ENCODE measurements at regions not wholly inside any gene's neighbourhood (a gene's known extent, or its start where the extent isn't known, plus 50 kb on each side); places are given as distances from the start of the nearest gene placed in this dataset.

DNA sequence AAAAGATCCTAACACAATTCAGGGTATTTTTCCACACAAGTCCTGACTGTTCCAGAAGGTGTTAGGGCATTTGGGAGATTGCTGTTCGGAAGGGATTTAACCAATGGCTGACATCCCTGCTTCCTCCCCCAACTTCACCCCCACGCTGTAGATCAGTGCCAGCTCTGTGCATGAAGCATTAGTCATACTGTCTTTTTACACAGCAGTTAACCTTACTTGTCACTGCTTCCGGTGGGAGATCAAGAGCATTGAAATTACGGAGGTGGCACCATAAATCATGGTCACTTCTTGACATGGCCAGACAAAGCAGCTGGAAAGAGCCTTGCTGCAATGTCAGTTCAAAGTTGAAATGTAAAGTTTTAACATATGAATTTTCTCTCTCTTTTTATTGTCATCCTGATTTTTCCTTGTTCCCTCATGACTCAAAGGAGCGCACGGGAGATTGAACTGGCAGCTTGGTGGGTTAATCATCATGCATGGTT, 70.2 kb downstream of the HRH4 start:
- no peak overlapping the region for H3K4me3 ChIP-seq (ENCODE audit: low read depth, low read length)
- DNase-seq (ENCODE audit: low read depth), result peak; percentile 25
- TF ChIP-seq, protein P1, sequence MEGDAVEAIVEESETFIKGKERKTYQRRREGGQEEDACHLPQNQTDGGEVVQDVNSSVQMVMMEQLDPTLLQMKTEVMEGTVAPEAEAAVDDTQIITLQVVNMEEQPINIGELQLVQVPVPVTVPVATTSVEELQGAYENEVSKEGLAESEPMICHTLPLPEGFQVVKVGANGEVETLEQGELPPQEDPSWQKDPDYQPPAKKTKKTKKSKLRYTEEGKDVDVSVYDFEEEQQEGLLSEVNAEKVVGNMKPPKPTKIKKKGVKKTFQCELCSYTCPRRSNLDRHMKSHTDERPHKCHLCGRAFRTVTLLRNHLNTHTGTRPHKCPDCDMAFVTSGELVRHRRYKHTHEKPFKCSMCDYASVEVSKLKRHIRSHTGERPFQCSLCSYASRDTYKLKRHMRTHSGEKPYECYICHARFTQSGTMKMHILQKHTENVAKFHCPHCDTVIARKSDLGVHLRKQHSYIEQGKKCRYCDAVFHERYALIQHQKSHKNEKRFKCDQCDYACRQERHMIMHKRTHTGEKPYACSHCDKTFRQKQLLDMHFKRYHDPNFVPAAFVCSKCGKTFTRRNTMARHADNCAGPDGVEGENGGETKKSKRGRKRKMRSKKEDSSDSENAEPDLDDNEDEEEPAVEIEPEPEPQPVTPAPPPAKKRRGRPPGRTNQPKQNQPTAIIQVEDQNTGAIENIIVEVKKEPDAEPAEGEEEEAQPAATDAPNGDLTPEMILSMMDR (IDR thresholded peaks at IDR 0.05; ENCODE audit: insufficient read depth, low read depth, low read length), result no peak

DNA sequence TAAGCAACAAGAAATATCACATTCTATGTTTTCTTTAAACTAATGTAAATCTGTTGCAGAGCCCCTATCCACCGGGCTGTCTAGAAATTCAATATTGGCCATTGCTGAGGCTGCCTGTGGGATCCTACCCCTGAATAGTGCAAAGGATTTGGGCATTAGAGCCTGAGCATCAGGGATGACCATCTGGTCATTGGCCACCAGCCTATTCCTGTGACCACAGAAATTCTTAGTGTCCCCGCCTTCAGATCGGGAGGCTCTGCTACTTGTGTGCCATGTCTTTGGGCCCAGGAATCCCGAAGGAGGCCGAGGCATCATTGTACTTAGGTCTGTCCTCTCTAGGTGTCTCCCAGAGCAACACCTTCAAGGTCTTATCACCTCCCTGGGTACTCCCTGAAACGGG, 73.8 kb downstream of the HRH4 start:
- no peak for DNase-seq (ENCODE audit: low read depth)
- TF ChIP-seq, protein P1 (IDR thresholded peaks at IDR 0.05; ENCODE audit: insufficient read depth, low read depth, low read length), result no peak
- H3K4me3 ChIP-seq (ENCODE audit: low read depth, low read length), result no peak overlapping the region

DNA sequence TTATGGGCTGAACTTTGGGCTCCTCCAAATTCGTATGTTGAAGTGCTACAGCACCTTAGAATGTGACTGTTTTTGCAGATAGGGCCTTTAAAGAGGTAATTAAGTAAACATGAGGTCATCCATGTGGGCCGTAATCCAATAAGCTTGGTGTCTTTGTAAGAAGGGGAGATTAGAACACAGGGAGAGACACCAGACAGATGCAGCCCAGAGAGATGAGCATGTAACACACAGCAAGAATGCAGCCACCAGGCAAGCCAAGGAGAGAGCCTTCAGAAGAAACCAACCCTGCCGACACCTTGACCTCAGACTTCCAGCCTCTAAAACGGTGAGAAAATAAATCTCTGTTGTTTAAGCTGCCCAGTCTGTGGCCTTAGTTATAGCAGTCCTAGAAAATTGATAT, 74.3 kb downstream of the HRH4 start:
- H3K4me3 ChIP-seq (ENCODE audit: low read depth, low read length), result no peak overlapping the region
- no peak for DNase-seq (ENCODE audit: low read depth)
- TF ChIP-seq, protein P1 (IDR thresholded peaks at IDR 0.05; ENCODE audit: insufficient read depth, low read depth, low read length), result no peak

DNA sequence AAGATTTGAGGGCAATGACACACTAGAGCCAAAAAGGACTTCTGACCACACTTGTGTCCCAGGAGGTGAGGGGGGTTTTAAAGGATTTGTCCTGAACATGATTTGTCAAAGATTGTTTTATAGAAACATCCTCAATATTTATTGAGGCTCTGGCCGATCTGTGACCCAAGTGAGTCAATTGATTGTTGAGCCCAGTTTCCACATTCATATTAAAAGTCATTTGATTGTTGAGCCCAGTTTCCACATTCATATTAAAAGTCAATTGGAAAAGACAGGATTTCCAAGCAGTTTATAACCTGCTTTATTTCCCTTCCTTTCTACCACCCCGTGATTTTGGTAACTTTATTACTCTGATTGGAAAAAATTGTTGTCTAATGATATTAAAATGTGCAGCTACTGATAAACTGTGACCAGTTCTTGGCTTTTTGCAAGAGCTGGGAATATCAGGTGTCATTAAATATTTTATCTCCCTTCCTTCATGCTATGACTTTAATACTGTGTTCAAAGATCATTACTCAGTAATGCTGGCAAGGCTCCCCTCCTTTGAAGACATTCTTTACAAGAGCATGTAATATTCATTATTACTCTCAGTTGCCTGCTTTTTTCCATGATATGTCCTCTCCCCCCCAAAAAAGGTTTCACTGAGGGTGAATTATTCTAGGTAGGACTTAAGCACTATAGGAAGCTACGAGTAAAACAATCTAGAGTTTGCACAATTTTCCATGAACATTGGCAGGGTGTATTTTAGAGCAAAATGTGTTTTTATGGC, 75.3 kb downstream of the HRH4 start:
- no peak overlapping the region for H3K4me3 ChIP-seq (ENCODE audit: low read depth, low read length)
- TF ChIP-seq, protein P1 (IDR thresholded peaks at IDR 0.05; ENCODE audit: insufficient read depth, low read depth, low read length), result no peak
- no peak for DNase-seq (ENCODE audit: low read depth)

DNA sequence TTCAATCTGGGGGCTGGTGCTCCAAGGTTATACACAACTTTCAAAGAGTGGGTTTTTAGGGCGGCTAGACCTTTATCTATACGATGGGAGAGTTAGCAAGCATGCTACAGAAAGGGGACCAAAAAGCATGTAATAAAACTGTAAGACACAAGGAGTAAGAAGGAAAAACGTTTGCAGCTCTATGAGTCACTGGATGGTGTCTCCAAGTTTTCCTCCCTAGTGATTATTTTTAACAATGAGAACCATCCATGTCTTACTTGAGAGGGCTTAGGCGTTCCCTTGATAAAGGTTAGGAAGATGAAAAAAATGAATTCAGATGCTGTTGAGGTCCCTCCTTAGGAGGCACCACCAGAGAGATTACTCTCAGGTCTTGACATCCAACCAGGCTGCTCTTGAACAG, 75.9 kb downstream of the HRH4 start:
- no peak overlapping the region for H3K4me3 ChIP-seq (ENCODE audit: low read depth, low read length)
- TF ChIP-seq, protein P1 (IDR thresholded peaks at IDR 0.05; ENCODE audit: insufficient read depth, low read depth, low read length), result no peak
- DNase-seq (ENCODE audit: low read depth), result no peak

DNA sequence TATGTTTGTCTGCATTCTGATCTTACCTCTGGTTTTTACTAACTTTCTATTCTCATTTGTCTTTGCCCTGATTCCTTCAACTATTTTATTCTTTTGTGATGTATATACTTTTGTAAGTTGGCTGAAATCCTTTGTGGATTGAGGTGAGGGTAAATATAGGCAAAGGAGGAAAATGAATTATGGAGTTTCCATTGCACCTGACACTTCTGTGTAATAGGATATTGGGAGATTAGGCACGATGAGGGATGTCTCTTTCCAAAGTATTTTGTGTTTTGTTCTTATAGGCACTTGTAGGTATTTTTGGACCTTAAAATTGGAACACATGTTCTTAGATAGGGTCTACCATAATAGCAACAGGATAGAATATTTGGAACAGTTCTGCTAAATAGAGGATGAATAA, 76.4 kb downstream of the HRH4 start:
- TF ChIP-seq, protein P1 (IDR thresholded peaks at IDR 0.05; ENCODE audit: insufficient read depth, low read depth, low read length), result no peak
- H3K4me3 ChIP-seq (ENCODE audit: low read depth, low read length), result no peak overlapping the region
- no peak for DNase-seq (ENCODE audit: low read depth)

Measured in fibroblast of villous mesenchyme (primary cell).